ENCODE measurements at regions not wholly inside any gene's neighbourhood (a gene's known extent, or its start where the extent isn't known, plus 50 kb on each side); places are given as distances from the start of the nearest gene placed in this dataset.

DNA sequence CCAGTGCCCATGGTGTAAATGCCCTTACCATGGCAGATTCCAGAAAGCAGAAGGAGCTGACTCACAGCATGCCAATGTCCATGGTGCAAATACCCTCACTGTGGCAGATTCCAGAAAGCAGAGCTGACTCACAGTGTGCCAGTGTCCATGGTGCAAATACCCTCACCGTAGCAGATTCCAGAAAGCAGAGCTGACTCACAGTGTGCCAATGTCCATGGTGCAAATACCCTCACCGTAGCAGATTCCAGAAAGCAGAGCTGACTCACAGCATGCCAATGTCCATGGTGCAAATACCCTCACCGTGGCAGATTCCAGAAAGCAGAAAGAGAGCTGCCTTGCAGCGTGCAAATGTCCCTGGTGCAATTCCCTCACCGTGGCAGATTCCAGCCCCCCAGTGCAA lies 163.8 kb upstream of the SOX1 start:
- TF ChIP-seq POLR2A (IDR thresholded peaks at IDR 0.05): no peak
- TF ChIP-seq, protein P1, sequence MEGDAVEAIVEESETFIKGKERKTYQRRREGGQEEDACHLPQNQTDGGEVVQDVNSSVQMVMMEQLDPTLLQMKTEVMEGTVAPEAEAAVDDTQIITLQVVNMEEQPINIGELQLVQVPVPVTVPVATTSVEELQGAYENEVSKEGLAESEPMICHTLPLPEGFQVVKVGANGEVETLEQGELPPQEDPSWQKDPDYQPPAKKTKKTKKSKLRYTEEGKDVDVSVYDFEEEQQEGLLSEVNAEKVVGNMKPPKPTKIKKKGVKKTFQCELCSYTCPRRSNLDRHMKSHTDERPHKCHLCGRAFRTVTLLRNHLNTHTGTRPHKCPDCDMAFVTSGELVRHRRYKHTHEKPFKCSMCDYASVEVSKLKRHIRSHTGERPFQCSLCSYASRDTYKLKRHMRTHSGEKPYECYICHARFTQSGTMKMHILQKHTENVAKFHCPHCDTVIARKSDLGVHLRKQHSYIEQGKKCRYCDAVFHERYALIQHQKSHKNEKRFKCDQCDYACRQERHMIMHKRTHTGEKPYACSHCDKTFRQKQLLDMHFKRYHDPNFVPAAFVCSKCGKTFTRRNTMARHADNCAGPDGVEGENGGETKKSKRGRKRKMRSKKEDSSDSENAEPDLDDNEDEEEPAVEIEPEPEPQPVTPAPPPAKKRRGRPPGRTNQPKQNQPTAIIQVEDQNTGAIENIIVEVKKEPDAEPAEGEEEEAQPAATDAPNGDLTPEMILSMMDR (IDR thresholded peaks at IDR 0.05): no peak
